GM12878 (cell line): ENCODE measurements at regions not wholly inside any gene's neighbourhood (a gene's known extent, or its start where the extent isn't known, plus 50 kb on each side); places are given as distances from the start of the nearest gene placed in this dataset.

ENCODE experiments used
- ATAC-seq: fragments of 200-7000 bp; cut with Tn5 transposase; 3 replicates; pipeline ENCODE4 v1.9.1; 2020; ENCODE audit warnings: mild to moderate bottlenecking, moderate library complexity
- BruUV-seq: library from RNA; stranded (reverse); fragments of 400-500 nt; replicated peaks from 2 replicates; lab custom pipeline; 2021; lab: Mats Ljungman, UMichigan
- CTCF ChIA-PET: fragments of 300-600 bp; sonication (Branson Sonifier 250); formaldehyde crosslinking; extraction: SDS; loops from one replicate; lab custom pipeline; 2021; ENCODE audit warnings: inconsistent platforms; lab: Yijun Ruan, JAX
- POLR2A ChIA-PET: fragments of 350-600 bp; formaldehyde crosslinking; extraction: SDS; loops from one replicate; lab custom pipeline; 2021; ENCODE audit warnings: inconsistent platforms; lab: Charles Lee
- RAD21 ChIA-PET: fragments of 300-600 bp; sonication (Branson Sonifier 250); formaldehyde crosslinking; loops from one replicate; lab custom pipeline; 2023; ENCODE audit warnings: antibody characterized with exemption; ENCODE audit not compliant: unreplicated experiment; lab: Charles Lee
- SMC1A ChIA-PET: fragments of 300-600 bp; sonication (Branson Sonifier 250); formaldehyde crosslinking; loops from one replicate; lab custom pipeline; 2023; ENCODE audit not compliant: unreplicated experiment, uncharacterized antibody; lab: Charles Lee
- DNase-seq: peaks from one replicate; pipeline ENCODE4 v3.0.0-alpha.2; 2011; ENCODE audit warnings: low read depth, low spot score
- FAIRE-seq: peaks from 3 replicates; lab custom pipeline; 2011; peaks lifted over from hg19 to GRCh38; lab: Jason Lieb, UNC
- H2AFZ ChIP-seq: 2 replicates; pipeline ENCODE4 v1.6.0; 2011; ENCODE audit warnings: low read depth, low read length, control low read depth; ENCODE audit not compliant: control insufficient read depth
- H3K27ac ChIP-seq: 2 replicates; pipeline ENCODE4 v1.5.1; 2011; ENCODE audit warnings: control low read depth; ENCODE audit not compliant: control insufficient read depth, insufficient read depth
- H3K27me3 ChIP-seq, 2 experiments: replicated peaks in 1 of 2; 2 replicates each; pipeline versions ENCODE4 v1.6.0 to v1.6.1; 2011; ENCODE audit warnings: low read length in 1 of 2; ENCODE audit not compliant: control insufficient read depth in 2 of 2, insufficient read depth in 2 of 2
- H3K36me3 ChIP-seq, 2 experiments: 2 replicates each; pipeline ENCODE4 v1.5.1; 2011; ENCODE audit warnings: low read length in 1 of 2; ENCODE audit not compliant: control insufficient read depth in 2 of 2, insufficient read depth in 2 of 2
- H3K4me1 ChIP-seq: 2 replicates; pipeline ENCODE4 v1.6.1; 2011; ENCODE audit warnings: mild to moderate bottlenecking, low read length, moderate library complexity, mixed read lengths; ENCODE audit not compliant: control insufficient read depth, insufficient read depth
- H3K4me2 ChIP-seq: 2 replicates; pipeline ENCODE4 v1.6.0; 2011; ENCODE audit warnings: control low read depth; ENCODE audit not compliant: control insufficient read depth, insufficient read depth
- H3K4me3 ChIP-seq: fragments of 200-600 bp; sonication (generic); 2 replicates; pipeline ENCODE4 v1.5.1; 2016
- H3K79me2 ChIP-seq: 2 replicates; pipeline ENCODE4 v1.6.0; 2011; ENCODE audit warnings: low read length; ENCODE audit not compliant: control insufficient read depth, insufficient read depth
- H3K9ac ChIP-seq: 2 replicates; pipeline ENCODE4 v1.8.0; 2011; ENCODE audit warnings: low read length, control low read depth, mixed read lengths; ENCODE audit not compliant: control insufficient read depth, insufficient read depth
- H3K9me3 ChIP-seq: replicated peaks from 3 replicates; pipeline ENCODE4 v1.5.1; 2011; ENCODE audit warnings: mild to moderate bottlenecking, low read length; ENCODE audit not compliant: control insufficient read depth, insufficient read depth
- H4K20me1 ChIP-seq: 2 replicates; pipeline ENCODE4 v1.6.0; 2011; ENCODE audit not compliant: control insufficient read depth, insufficient read depth
- BRCA1 ChIP-seq: IDR thresholded peaks from 2 replicates; pipeline ENCODE4 v1.6.1; 2011; ENCODE audit warnings: low read depth, low read length, improper control_type of control experiment
- FOXK2 ChIP-seq: fragments of 450-650 bp; IDR thresholded peaks from 2 replicates; pipeline ENCODE4 v1.6.1; 2017; ENCODE audit warnings: mild to moderate bottlenecking, moderate library complexity
- MTA3 ChIP-seq: IDR thresholded peaks from 2 replicates; pipeline ENCODE4 v1.6.1; 2012; ENCODE audit warnings: low read length, inconsistent platforms, borderline replicate concordance
- POLR2A ChIP-seq: IDR thresholded peaks from 2 replicates; pipeline ENCODE4 v1.6.1; 2011; ENCODE audit warnings: low read depth, mild to moderate bottlenecking, low read length
- RBBP5 ChIP-seq: fragments of 200-600 bp; sonication (generic); conservative IDR thresholded peaks from 2 replicates; pipeline ENCODE4 v1.6.1; 2016
- RELB ChIP-seq: fragments of 450-650 bp; IDR thresholded peaks from 2 replicates; pipeline ENCODE4 v1.6.1; 2017; ENCODE audit warnings: low read depth, mild to moderate bottlenecking, moderate library complexity
- REST ChIP-seq: IDR thresholded peaks from 2 replicates; pipeline ENCODE4 v1.6.1; 2012; ENCODE audit warnings: mild to moderate bottlenecking, low read depth, low read length
- ZBED1 ChIP-seq: IDR thresholded peaks from 2 replicates; pipeline ENCODE4 v1.6.1; 2016; ENCODE audit warnings: borderline replicate concordance
- ZNF207 ChIP-seq: fragments of 450-650 bp; IDR thresholded peaks from 2 replicates; pipeline ENCODE4 v1.6.1; 2014; ENCODE audit warnings: antibody characterized with exemption, mild to moderate bottlenecking, borderline replicate concordance
- ZNF24 ChIP-seq: fragments of 450-650 bp; IDR thresholded peaks from 2 replicates; pipeline ENCODE4 v1.6.1; 2017; ENCODE audit warnings: antibody characterized with exemption, mild to moderate bottlenecking
- WGBS: methylation state at CpG from one replicate; pipeline ENCODE4 v1.1.6; 2016; ENCODE audit warnings: low lambda C conversion rate; ENCODE audit not compliant: insufficient replicate concordance, insufficient coverage; ENCODE audit errors: missing lambda C conversion rate; 5-methylcytosine and 5-hydroxymethylcytosine counted together
- in situ Hi-C: fragments of 300-500 bp; cut with MboI; formaldehyde crosslinking; loops from 9 replicates; pipeline ENCODE4 v1.14.3; 2018; ENCODE audit warnings: mixed read lengths
- intact Hi-C: fragments of 100-400 bp; cut with micrococcal nuclease; formaldehyde crosslinking; loops from one replicate; pipeline ENCODE4 v1.14.2; 2022; ENCODE audit not compliant: unreplicated experiment

- H3K4me3 ChIP-seq: no peak overlapping the region
- no peaks in the 10 kb centered on the region for H4K20me1 ChIP-seq
- H3K27me3 ChIP-seq: no peaks in the 10 kb centered on the region
- no peak overlapping the region for H3K4me2 ChIP-seq
- no peak overlapping the region for H3K9ac ChIP-seq
- ATAC-seq: no peak
- no peaks in the 10 kb centered on the region for H3K9me3 ChIP-seq
- in situ Hi-C loops: no loop called here
- no peaks in the 10 kb centered on the region for H3K4me1 ChIP-seq
- DNase-seq: no peak
- TF ChIP-seq RBBP5 (no peak), ZNF207 (no peak), MTA3 (no peak), POLR2A (no peak), ZNF24 (no peak), ZBED1 (no peak), BRCA1 (no peak), FOXK2 (no peak), REST (no peak), RELB (no peak)
- TF ChIP-seq, all 136 proteins: peak for 0
- no peak for FAIRE-seq
- no peaks in the 10 kb centered on the region for H3K79me2 ChIP-seq
- H2AFZ ChIP-seq: no peak overlapping the region
- WGBS: 77% methylated on average over 11 of the region's 11 CpGs
- CTCF ChIA-PET: no interaction called here
- RAD21 ChIA-PET: no interaction called here
- no peaks in the 10 kb centered on the region for H3K36me3 ChIP-seq
- SMC1A ChIA-PET: interaction anchor here (0.9 kb wide), 1 partner anchor 25 kb away, joined by 3 read pairs; no protein-coding TSS in a partner anchor
- intact Hi-C loops: no loop called here
- BruUV-seq: no TSS peak
- POLR2A ChIA-PET: no interaction called here
- H3K27ac ChIP-seq: no peak overlapping the region
These were observed 382.3 kb upstream of the EMCN start for GRCh38 chr4:100900134-100900533.
